Activated CD4-positive, alpha-beta T cell treated with anti-CD3 and anti-CD28 coated beads, Interleukin-10, Interleukin-2, amounts not matched to agents 100 ng/mL and 50 ng/mL, durations not matched to agents 16 hours and 8 hours (primary cell): ENCODE measurements at regions not wholly inside any gene's neighbourhood (a gene's known extent, or its start where the extent isn't known, plus 50 kb on each side); places are given as distances from the start of the nearest gene placed in this dataset.
"Not testable (repeated sequence)": the region's sequence is repeated elsewhere in the genome, so short reads cannot be mapped to it uniquely, and the experiment has no call there.

Experiments used
- DNase-seq: peaks from one replicate; pipeline ENCODE4 v3.0.0-alpha.2; 2020

GRCh38 chr5:156169495-156169894 is 157.5 kb upstream of the SGCD start:
- no peak for DNase-seq

GRCh38 chr5:156170351-156170961 is 156.5 kb upstream of the SGCD start:
- no peak for DNase-seq

GRCh38 chr5:156174225-156174624 is 152.7 kb upstream of the SGCD start:
- no peak for DNase-seq

- DNase-seq: no peak
Observed at GRCh38 chr5:156178117-156178516, 148.8 kb upstream of the SGCD start.

GRCh38 chr5:156181656-156182055 is 145.3 kb upstream of the SGCD start:
- DNase-seq: no peak

- no peak for DNase-seq
Observed at GRCh38 chr5:156182174-156182967, 144.6 kb upstream of the SGCD start.

- no peak for DNase-seq
Observed at GRCh38 chr5:156186760-156187159, 140.2 kb upstream of the SGCD start.

- DNase-seq: no peak
Observed at GRCh38 chr5:156188016-156188415, 138.9 kb upstream of the SGCD start.

GRCh38 chr5:156189628-156190027 is 137.3 kb upstream of the SGCD start:
- no peak for DNase-seq

GRCh38 chr5:156191547-156191946 is 135.4 kb upstream of the SGCD start:
- no peak for DNase-seq

- no peak for DNase-seq
Observed at GRCh38 chr5:156197042-156197635, 129.8 kb upstream of the SGCD start.

- DNase-seq: no peak
Observed at GRCh38 chr5:156199045-156199444, 127.9 kb upstream of the SGCD start.

GRCh38 chr5:156200938-156201787 is 125.8 kb upstream of the SGCD start:
- DNase-seq: no peak

GRCh38 chr5:156201788-156202403 is 125.1 kb upstream of the SGCD start:
- DNase-seq: no peak

- peak; percentile 16 for DNase-seq
Observed at GRCh38 chr5:156208271-156208670, 118.7 kb upstream of the SGCD start.

GRCh38 chr5:156218367-156219158 is 108.4 kb upstream of the SGCD start:
- no peak for DNase-seq

GRCh38 chr5:156219483-156220005 is 107.4 kb upstream of the SGCD start:
- DNase-seq: no peak

- DNase-seq: no peak
Observed at GRCh38 chr5:156221816-156222215, 105.1 kb upstream of the SGCD start.

- no peak for DNase-seq
Observed at GRCh38 chr5:156223547-156223946, 103.4 kb upstream of the SGCD start.

- DNase-seq: not testable (repeated sequence)
Observed at GRCh38 chr5:156226485-156226884, 100.5 kb upstream of the SGCD start.

GRCh38 chr5:156230887-156231286 is 96.1 kb upstream of the SGCD start:
- no peak for DNase-seq
